Muscle of back (tissue), 3 donors: ENCODE measurements at regions not wholly inside any gene's neighbourhood (a gene's known extent, or its start where the extent isn't known, plus 50 kb on each side); places are given as distances from the start of the nearest gene placed in this dataset.
"Not testable (repeated sequence)": the region's sequence is repeated elsewhere in the genome, so short reads cannot be mapped to it uniquely, and the experiment has no call there.

Experiments used
- DNase-seq, 3 donors: peaks; one replicate each; pipeline versions ENCODE4 v3.0.0 to v3.0.0-alpha.2; 2013

DNA sequence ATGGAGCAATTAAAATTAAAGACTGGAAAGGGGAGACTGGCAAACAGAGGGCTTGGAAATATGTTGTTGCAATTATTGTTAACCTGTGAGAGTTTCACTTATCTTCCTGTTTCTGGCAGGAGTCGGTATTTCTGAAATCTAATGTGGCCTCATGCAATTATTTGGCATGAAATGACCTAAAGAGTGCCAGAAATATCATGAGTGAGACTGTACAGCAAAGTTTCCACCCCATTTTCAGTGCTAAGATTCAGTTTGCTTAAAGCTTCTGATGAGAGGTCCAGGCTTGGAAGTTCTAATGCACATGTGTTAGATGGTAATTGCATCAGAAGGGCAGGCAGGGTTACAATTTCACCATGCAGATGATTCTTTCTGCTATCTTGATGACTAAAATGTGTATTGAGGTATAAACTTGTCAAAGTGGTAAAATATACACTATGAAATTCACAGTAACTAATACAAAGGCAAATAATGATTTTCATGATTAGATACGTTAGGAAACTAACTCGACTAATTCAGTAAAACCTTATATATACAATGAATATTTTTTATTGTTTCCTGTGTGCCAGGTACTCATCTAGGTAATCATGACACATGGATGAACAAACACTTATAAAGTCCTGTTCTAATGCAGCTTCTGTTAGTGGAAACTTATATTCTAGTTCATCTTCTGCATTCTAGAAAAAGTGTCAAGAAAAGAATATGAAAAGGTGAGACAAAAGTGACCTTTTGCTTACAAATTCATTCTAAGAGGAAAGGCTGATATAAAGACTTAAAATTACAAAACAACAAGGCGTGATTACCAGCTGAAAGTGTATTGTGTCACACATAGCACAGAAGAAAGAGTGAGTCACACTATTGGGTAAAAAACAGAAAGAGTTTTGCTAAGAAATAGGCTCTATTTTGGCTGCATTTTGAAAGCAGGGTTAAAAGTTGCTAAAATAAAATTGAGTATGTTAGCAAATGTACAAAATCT is 533.4 kb upstream of the SEMA3D start:
- peak; percentile 47 to 69 (median 55) for DNase-seq

- no peak for DNase-seq
Observed at GRCh38 chr7:85716353-85716752, 529.5 kb upstream of the SEMA3D start.

DNA sequence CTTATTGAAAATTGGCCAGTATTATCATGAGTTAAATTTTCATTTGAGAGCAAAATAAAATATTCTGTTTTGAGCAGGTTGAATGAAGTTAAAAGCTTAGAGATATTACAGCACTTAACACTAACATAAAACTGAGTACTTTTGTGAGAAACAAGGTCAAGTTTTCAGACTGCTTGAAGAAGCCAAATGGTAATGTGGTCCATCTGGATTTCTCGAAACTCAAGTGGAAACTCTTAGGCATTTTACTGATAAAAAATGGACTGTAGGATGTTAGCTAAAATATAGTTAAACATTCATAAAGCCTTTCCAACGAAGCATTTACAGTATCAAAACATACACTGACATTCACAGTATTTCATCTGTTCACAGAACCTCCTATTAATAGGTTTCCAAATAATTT is 528.1 kb upstream of the SEMA3D start:
- DNase-seq = peak; percentile 37 to 63 (median 46)

GRCh38 chr7:85714043-85714578 is 527.3 kb upstream of the SEMA3D start:
- DNase-seq = peak; percentile 44 to 62 (median 54)

GRCh38 chr7:85713171-85713570 is 526.3 kb upstream of the SEMA3D start:
- peak in 1 of 3 donors; percentile 35 for DNase-seq

DNA sequence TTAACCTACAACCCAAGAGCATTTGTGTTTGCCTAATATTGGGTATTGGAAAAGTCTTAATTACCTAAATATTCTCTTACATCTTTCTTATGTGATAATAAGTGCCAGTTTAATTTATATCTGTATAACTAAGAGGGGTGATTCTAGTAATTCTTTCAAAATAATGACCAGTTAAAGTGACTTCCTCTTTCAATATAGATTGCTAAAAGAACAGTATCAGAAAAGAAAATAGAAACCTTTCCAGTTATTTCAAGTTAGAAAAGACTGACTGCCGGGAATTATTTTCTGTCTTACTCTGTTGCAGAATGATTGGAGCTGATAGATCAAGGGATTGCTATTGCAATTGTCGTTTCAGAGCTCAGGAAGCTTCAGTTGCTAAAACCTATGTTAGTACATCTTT is 525.0 kb upstream of the SEMA3D start:
- no peak for DNase-seq

DNA sequence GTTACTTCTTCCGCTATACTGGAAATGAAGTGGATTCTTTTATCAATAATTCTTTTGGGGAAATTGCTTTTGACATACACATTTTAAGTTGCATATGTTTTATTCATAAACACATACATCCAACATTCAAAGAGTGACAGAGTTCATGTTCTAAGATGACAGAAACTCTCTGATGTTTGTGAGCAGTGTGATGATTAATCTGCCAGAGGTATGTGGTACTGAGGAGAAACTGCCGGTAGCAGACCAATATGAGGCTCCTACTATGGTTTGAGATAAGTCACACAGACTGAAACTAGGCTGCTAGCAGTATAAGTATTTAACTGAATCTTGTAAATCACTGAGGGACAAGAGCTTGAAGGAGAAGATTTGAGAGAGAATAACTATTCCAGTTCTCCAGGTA is 524.1 kb upstream of the SEMA3D start:
- DNase-seq = no peak

DNA sequence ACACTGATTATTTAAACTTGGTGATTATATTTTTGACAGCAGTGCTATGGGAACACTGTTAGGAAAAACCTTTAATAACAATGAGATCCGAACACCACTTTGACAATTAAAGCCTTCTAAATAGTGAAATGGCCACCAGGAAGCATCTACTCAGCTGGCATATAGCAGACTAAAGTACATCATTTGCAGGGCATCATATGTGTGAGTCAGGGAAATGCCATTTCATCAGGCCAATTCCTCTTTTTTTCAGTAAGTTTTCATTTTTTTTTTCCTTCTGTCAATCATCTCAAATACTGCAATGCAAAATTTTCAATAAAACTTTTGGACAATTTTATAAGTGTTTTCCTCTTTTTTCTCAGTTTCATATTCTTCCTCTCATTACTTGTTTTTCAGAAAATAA is 521.4 kb upstream of the SEMA3D start:
- DNase-seq = no peak

DNA sequence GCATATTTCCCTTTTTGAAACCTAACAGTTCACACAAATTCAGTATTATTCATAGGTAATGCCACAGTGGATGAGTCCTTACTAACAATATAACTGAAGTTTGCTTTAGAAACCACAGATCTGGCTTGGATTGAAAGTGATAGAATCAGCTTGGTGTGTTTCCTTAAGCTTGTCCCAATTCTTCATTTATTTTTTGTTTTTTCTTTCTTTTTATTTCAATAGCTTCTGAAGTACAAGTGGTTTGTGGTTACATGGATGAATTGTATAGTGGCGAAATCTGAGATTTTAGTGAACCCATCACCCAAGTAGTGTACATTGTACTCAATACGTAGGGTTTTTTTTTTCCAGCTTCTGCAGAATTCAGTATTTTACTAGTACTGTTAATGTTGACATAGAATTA is 518.2 kb upstream of the SEMA3D start:
- no peak for DNase-seq

- DNase-seq = no peak
Observed at GRCh38 chr7:85703251-85704010, 516.6 kb upstream of the SEMA3D start.

DNA sequence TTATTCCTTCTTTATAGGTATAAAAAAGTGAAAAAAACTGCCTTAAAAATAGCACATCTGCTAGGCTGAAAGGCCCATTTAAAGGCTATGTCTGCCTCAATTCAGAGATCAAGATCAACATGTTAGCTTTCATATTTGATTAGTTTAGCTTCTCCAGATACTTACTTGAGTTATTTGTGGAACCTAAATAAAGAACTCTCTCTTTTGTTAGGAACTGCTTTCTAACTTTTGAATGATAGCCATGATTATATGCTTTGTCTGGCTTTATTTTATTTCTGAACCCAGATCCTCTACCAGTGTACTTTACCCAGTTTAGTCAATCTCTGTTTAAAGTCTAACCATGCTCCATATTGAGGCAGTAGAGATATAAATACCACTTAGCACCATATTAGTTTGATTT is 515.5 kb upstream of the SEMA3D start:
- DNase-seq = no peak

DNA sequence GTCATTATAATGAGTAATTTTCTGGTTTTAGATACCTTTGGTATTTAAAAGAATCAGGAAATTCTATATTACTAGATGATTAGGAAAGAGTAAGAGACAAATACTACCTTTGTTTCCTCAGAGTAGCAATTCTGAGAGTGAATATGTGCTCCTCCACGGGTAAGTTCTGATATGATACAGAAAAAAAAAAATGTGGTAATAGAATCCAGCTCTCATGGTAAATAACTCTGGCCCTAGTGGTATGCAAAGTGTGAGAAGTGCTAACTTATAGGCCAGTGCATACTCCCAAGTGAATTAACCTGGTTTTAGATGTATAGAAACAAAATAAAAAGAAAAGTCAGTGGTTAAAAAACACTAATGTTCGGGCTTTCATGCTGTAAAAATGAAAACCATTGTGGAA is 512.6 kb upstream of the SEMA3D start:
- DNase-seq = no peak

DNA sequence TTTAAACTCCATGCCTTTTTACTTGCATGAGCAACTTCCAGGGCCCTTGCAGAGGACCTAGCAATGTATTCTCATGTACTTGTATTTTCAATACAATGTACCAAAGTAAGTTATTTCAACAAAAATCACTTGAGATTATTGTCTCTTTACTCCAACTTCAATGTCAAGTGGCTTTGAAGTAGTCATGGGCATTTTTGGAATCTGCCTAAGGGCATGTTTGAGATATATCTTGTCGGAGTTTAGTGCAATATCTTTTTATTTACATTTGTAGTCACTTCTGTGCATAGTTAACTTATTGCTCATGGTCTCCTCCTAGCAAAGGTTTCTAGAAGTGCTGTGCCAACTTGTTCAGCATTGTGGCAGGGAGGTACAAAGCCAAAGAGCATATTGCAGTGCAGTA is 508.7 kb upstream of the SEMA3D start:
- no peak for DNase-seq

DNA sequence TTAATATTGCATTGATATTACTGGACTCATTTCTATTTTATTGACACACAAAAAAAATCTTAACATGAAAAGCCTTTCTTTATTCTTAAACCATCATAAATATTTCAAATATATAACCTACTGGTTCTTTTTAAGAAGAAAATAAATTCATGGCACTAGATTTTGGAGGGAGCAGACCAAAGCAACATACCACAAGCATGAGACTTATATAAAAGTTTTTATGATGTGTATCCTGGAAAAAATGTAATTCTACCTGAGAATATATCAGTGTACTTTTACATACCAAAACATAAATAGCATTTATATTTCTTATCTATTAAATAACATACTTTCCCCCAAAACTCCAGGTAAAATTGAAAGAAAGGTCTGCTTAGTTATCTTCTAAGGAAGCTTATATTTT is 508.2 kb upstream of the SEMA3D start:
- no peak for DNase-seq

DNA sequence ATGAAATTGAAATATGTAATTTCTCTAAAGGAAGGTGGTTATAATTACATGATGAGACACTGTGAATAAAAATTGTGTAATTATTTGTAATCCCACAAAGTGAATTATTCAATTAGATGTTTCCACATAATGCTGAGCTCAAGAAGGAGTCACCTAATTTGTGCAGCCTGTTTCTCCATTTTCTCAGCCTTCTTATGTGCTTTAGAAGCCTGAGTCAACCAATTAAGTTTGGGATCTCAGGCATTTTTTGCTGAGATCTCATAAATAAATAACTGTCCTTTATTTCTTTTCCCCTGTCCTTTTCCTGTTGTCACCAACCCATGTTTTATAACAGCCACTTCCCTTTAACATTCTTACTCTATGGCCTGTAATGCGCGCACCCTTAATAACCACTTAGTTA is 506.5 kb upstream of the SEMA3D start:
- no peak for DNase-seq

DNA sequence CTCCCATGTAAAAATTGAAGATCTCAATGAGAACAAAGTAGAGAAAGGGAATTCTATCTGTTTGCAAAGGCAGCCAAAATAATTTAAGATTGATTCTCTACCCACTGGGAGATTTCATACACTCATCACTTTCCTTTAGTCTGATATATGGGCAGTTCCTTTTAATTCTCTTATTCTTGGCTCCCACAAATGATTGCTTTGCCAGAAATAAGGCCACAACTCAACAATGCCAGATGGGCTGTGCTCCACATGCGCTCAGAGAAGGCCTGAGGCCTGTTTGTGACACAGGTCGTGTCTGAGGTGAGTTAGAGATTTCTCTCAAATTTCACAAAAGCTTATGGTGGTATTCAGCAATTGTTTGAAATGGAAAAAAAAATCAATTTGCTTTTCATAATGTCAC is 501.9 kb upstream of the SEMA3D start:
- peak; percentile 43 to 79 (median 68) for DNase-seq

GRCh38 chr7:85686401-85687181 is 499.7 kb upstream of the SEMA3D start:
- DNase-seq = peak in 2 of 3 donors; percentile 29 to 37

- DNase-seq = no peak
Observed at GRCh38 chr7:85685901-85686300, 499.0 kb upstream of the SEMA3D start.

- DNase-seq = peak; percentile 46 to 66 (median 64)
Observed at GRCh38 chr7:85682833-85683620, 496.2 kb upstream of the SEMA3D start.

- DNase-seq = no peak
Observed at GRCh38 chr7:85681241-85681640, 494.4 kb upstream of the SEMA3D start.

GRCh38 chr7:85675093-85675492 is 488.2 kb upstream of the SEMA3D start:
- DNase-seq = not testable (repeated sequence)
